ENCODE measurements at regions not wholly inside any gene's neighbourhood (a gene's known extent, or its start where the extent isn't known, plus 50 kb on each side); places are given as distances from the start of the nearest gene placed in this dataset.

DNA sequence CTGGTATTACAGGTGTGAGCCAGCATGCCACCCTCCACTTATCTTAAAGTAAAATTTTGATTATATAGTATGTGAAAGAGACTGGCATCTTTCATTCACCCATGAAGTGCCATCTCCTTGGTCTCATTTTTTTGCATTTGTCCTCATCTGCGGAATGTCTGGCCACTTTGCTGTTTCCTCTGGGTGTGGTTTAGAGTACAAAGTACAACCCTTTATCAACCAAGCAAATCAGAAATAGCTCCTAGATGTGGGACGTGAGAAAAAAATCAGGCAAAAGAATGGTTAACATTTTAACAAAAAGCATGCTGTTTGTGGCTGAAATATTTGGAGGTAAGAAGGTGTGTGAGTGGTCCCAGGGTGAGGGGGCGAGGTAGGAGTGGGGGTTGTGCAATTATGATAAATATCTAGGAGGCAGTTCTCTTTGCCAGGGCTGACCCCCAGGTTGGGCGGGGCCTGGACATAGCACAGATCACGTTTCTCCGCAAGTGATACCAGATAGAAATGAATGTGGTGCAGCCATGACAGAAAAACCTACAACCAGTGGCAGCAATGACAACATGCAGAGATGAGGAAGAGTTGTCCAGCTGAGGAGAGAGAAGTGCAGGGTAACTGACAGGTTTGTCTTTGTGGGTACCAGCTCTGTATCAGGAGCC is 115.8 kb upstream of the SERTAD2 start:
- H3K4me1 ChIP-seq, result peaks cover 40% of the 10 kb centered on the region
- no peaks in the 10 kb centered on the region for H3K36me3 ChIP-seq
- no peak for TF ChIP-seq POLR2A (IDR thresholded peaks at IDR 0.05)
- no peak for TF ChIP-seq EP300 (IDR thresholded peaks at IDR 0.05)
- TF ChIP-seq POLR2AphosphoS5 (IDR thresholded peaks at IDR 0.05), result no peak
- TF ChIP-seq, protein P1, sequence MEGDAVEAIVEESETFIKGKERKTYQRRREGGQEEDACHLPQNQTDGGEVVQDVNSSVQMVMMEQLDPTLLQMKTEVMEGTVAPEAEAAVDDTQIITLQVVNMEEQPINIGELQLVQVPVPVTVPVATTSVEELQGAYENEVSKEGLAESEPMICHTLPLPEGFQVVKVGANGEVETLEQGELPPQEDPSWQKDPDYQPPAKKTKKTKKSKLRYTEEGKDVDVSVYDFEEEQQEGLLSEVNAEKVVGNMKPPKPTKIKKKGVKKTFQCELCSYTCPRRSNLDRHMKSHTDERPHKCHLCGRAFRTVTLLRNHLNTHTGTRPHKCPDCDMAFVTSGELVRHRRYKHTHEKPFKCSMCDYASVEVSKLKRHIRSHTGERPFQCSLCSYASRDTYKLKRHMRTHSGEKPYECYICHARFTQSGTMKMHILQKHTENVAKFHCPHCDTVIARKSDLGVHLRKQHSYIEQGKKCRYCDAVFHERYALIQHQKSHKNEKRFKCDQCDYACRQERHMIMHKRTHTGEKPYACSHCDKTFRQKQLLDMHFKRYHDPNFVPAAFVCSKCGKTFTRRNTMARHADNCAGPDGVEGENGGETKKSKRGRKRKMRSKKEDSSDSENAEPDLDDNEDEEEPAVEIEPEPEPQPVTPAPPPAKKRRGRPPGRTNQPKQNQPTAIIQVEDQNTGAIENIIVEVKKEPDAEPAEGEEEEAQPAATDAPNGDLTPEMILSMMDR (IDR thresholded peaks at IDR 0.05), result no peak
- no peak for DNase-seq (ENCODE audit: low spot score in 2 of 2)
- no peaks in the 10 kb centered on the region for H3K27me3 ChIP-seq
- 68% methylated on average over 6 of the region's 6 CpGs for WGBS
- H3K4me3 ChIP-seq, result no peak overlapping the region
- H3K27ac ChIP-seq, result no peak overlapping the region
- no peaks in the 10 kb centered on the region for H3K9me3 ChIP-seq

DNA sequence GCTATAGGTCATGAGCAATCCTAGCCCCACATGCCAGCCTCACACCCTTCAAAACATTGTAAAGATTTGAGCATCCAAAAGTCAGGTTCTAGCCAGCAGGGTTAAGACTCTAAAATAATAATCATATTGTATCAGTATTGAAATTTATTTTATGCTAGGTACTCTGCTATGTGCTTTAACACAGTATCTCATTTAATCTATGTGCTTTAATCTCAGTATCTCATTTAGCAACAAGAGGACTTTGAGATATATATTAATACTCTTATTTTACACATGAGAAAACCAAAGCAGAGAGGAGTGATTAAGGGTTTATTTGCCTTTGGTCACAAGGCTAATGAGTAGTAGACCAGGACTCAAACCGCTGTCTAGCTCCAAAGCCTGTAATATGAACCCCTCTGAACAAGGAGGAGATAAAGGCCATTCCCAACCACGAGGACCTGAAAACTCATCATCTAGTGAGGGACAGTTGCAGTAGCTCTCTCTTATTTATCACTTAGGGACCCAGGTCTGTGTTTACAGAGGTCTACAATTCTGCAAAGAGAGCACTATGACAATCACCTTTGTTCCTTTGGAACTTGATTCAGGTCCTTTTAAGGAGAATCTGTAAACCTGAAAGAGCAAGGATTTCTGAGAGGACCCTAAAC is 116.5 kb upstream of the SERTAD2 start:
- no peaks in the 10 kb centered on the region for H3K27me3 ChIP-seq
- no peaks in the 10 kb centered on the region for H3K36me3 ChIP-seq
- no peak overlapping the region for H3K4me3 ChIP-seq
- 71% methylated on average over 2 of the region's 2 CpGs for WGBS
- peaks cover 40% of the 10 kb centered on the region for H3K4me1 ChIP-seq
- no peak for DNase-seq (ENCODE audit: low spot score in 2 of 2)
- no peak for TF ChIP-seq POLR2AphosphoS5 (IDR thresholded peaks at IDR 0.05)
- TF ChIP-seq EP300 (IDR thresholded peaks at IDR 0.05), result no peak
- TF ChIP-seq POLR2A (IDR thresholded peaks at IDR 0.05), result no peak
- TF ChIP-seq, protein P1 (IDR thresholded peaks at IDR 0.05), result no peak
- H3K9me3 ChIP-seq, result no peaks in the 10 kb centered on the region
- H3K27ac ChIP-seq, result no peak overlapping the region

DNA sequence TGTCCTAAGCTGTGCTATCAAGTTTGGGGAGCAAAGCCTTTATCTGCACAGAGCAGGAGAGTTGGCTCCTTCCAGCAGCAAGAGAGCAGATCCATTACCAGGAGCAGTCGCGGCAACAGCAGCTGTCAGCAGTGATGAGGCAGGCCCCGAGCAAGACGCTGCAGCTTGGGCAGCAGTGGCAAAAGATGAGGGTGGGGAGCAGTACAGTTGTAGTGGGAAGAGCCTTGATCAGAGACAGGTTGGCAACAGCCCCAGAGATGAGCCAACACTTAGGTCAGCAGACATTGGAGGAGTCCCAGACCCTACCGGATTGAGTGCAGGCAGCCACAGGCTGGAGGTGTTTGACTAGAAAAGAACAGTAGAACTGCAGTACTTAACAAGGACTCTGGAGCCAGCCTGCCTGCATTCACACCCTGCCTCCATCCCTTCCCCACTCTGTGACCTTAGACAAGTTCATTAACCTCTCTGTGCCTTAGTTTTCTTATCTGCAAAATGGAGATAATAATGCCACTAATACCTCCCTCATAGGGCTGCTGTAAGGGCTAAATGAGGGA is 117.1 kb upstream of the SERTAD2 start:
- DNase-seq (ENCODE audit: low spot score in 2 of 2), result peak in 1 of 2 donors; percentile 81
- TF ChIP-seq POLR2AphosphoS5 (IDR thresholded peaks at IDR 0.05) (peak in 1 of 3 donors; percentile 29), POLR2A (IDR thresholded peaks at IDR 0.05) (no peak), EP300 (IDR thresholded peaks at IDR 0.05) (no peak)
- TF ChIP-seq, protein P1 (IDR thresholded peaks at IDR 0.05), result no peak
- no peaks in the 10 kb centered on the region for H3K36me3 ChIP-seq
- no peak overlapping the region for H3K4me3 ChIP-seq
- H3K27ac ChIP-seq, result no peak overlapping the region
- H3K4me1 ChIP-seq, result peaks cover 40% of the 10 kb centered on the region
- 40% methylated on average over 5 of the region's 5 CpGs for WGBS
- no peaks in the 10 kb centered on the region for H3K27me3 ChIP-seq
- no peaks in the 10 kb centered on the region for H3K9me3 ChIP-seq

DNA sequence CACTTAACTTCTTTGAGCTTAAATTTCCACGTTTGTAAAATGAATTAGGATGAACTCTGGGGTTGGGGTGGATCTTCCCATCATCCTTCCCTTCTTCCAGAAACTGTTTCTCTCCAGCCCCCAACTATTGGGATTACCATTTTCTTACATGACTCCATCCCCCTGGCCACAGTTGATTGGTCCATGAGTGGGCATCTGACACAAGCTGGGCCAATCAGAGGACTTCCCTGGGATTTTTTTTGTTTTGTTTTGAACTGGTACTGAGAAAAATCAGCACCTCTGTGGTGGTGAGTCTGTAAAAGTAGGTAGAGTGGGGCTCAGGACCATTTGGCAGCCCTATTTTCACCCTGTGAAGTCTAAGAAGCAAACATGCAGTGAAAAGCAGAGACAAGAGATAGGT is 118.0 kb upstream of the SERTAD2 start:
- no peak overlapping the region for H3K27ac ChIP-seq
- H3K27me3 ChIP-seq, result no peaks in the 10 kb centered on the region
- peaks cover 37% of the 10 kb centered on the region for H3K4me1 ChIP-seq
- no peak for DNase-seq (ENCODE audit: low spot score in 2 of 2)
- no peaks in the 10 kb centered on the region for H3K36me3 ChIP-seq
- 72% methylated on average over 1 of the region's 1 CpG for WGBS
- no peak for TF ChIP-seq POLR2AphosphoS5 (IDR thresholded peaks at IDR 0.05)
- TF ChIP-seq EP300 (IDR thresholded peaks at IDR 0.05), result no peak
- TF ChIP-seq, protein P1 (IDR thresholded peaks at IDR 0.05), result no peak
- TF ChIP-seq POLR2A (IDR thresholded peaks at IDR 0.05), result no peak
- H3K4me3 ChIP-seq, result no peak overlapping the region
- H3K9me3 ChIP-seq, result no peaks in the 10 kb centered on the region

DNA sequence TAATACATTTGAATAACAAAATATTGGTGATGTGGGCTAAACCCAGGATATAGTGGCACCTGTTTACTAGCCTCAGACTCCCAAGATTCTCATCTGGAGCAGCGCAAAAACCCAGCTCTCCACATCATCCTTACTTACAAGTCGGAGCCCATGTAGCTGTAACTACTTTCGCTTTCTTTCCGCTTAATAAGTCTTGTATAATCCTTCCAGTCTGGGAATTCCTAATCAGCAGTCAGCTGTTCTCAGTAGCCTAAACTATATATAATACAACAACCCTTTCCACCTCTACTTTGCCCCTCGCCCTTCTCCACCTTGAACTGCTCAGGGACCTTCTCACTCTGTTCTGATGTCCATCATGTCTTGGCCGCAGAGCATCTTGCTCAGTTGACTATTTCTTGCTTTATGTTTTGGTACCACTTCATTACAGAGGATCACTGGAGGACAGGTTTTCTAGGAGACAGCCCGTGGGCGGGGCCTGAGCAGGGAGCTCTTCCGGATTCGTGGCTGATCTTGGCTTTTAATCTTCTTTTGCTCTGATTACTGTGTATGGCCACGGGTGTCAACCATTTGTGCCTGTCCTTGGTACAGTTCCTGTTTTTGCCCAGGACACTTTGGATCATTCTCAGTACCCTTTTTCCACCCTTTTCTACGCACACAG is 119.9 kb upstream of the SERTAD2 start:
- no peaks in the 10 kb centered on the region for H3K9me3 ChIP-seq
- peaks cover 27% of the 10 kb centered on the region for H3K4me1 ChIP-seq
- 70% methylated on average over 12 of the region's 12 CpGs for WGBS
- no peaks in the 10 kb centered on the region for H3K27me3 ChIP-seq
- DNase-seq (ENCODE audit: low spot score in 2 of 2), result no peak
- no peak overlapping the region for H3K27ac ChIP-seq
- no peak overlapping the region for H3K4me3 ChIP-seq
- H3K36me3 ChIP-seq, result no peaks in the 10 kb centered on the region
- TF ChIP-seq EP300 (IDR thresholded peaks at IDR 0.05), result no peak
- no peak for TF ChIP-seq POLR2A (IDR thresholded peaks at IDR 0.05)
- no peak for TF ChIP-seq POLR2AphosphoS5 (IDR thresholded peaks at IDR 0.05)
- TF ChIP-seq, protein P1 (IDR thresholded peaks at IDR 0.05), result no peak
